ENCODE measurements at regions not wholly inside any gene's neighbourhood (a gene's known extent, or its start where the extent isn't known, plus 50 kb on each side); places are given as distances from the start of the nearest gene placed in this dataset.

GRCh38 chr4:114226968-114227760 lies 247.7 kb upstream of the ARSJ start:
- H3K4me3 ChIP-seq (ENCODE audit: low read depth, low read length): no peak overlapping the region
- DNase-seq (ENCODE audit: low read depth): no peak
- TF ChIP-seq, protein P1, sequence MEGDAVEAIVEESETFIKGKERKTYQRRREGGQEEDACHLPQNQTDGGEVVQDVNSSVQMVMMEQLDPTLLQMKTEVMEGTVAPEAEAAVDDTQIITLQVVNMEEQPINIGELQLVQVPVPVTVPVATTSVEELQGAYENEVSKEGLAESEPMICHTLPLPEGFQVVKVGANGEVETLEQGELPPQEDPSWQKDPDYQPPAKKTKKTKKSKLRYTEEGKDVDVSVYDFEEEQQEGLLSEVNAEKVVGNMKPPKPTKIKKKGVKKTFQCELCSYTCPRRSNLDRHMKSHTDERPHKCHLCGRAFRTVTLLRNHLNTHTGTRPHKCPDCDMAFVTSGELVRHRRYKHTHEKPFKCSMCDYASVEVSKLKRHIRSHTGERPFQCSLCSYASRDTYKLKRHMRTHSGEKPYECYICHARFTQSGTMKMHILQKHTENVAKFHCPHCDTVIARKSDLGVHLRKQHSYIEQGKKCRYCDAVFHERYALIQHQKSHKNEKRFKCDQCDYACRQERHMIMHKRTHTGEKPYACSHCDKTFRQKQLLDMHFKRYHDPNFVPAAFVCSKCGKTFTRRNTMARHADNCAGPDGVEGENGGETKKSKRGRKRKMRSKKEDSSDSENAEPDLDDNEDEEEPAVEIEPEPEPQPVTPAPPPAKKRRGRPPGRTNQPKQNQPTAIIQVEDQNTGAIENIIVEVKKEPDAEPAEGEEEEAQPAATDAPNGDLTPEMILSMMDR (IDR thresholded peaks at IDR 0.05; ENCODE audit: low read depth, low read length, missing control alignments): no peak

DNA sequence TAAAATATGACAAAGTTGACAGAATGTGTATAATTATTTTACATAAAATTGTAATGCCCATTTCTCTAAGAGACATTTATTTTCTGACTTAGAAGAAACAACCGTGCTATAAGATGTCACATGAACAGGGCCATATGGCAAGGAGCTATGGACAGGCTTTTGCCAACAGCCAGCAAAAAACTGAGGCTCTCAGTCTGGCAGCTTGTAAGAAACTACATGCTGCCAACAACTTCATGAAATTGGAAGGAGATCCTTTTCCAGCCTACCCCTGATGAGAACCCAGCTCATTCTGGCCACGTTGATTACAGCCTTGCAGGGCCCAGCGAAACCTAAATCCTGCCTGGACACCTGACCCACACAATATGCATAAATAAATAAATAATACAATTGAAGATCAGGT lies 250.3 kb upstream of the ARSJ start:
- H3K4me3 ChIP-seq (ENCODE audit: low read depth, low read length): no peak overlapping the region
- TF ChIP-seq, protein P1 (IDR thresholded peaks at IDR 0.05; ENCODE audit: low read depth, low read length, missing control alignments): no peak
- DNase-seq (ENCODE audit: low read depth): no peak

DNA sequence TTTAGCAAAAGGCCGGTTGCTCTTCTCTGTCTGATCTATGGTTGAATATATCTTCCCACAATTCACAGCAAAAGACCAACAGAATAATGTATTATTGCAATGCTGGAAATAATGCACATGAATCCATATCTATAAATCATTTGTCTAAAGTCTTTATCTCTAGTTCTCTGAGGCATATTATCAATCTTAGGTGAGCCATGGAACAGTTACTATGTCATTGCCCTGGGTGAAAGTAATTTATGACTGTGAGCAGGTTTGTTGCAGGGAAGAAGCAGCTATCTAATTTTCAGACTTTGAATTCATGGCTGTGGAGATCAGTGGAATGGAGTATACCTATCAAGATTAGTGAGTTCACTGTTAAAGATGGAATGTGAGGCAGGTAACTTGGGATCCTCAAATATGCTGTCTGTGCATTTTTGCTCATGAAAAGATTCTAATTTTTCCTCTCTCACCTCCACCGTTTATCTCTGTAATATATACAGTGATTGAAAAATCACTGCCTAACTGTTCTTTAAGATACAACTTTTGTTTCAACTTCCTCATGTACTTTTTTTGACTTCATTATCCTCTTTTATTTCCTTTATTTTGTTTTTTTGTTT lies 256.8 kb upstream of the ARSJ start:
- no peak overlapping the region for H3K4me3 ChIP-seq (ENCODE audit: low read depth, low read length)
- TF ChIP-seq, protein P1 (IDR thresholded peaks at IDR 0.05; ENCODE audit: low read depth, low read length, missing control alignments): no peak
- DNase-seq (ENCODE audit: low read depth): no peak

GRCh38 chr4:114237997-114238396 lies 258.6 kb upstream of the ARSJ start:
- TF ChIP-seq, protein P1 (IDR thresholded peaks at IDR 0.05; ENCODE audit: low read depth, low read length, missing control alignments): no peak
- no peak overlapping the region for H3K4me3 ChIP-seq (ENCODE audit: low read depth, low read length)
- DNase-seq (ENCODE audit: low read depth): no peak

- DNase-seq (ENCODE audit: low read depth): no peak
- H3K4me3 ChIP-seq (ENCODE audit: low read depth, low read length): no peak overlapping the region
- TF ChIP-seq, protein P1 (IDR thresholded peaks at IDR 0.05; ENCODE audit: low read depth, low read length, missing control alignments): no peak
These were observed 270.1 kb upstream of the ARSJ start for GRCh38 chr4:114249561-114249960.

- no peak for DNase-seq (ENCODE audit: low read depth)
- TF ChIP-seq, protein P1 (IDR thresholded peaks at IDR 0.05; ENCODE audit: low read depth, low read length, missing control alignments): no peak
- no peak overlapping the region for H3K4me3 ChIP-seq (ENCODE audit: low read depth, low read length)
These were observed 270.5 kb upstream of the ARSJ start for GRCh38 chr4:114249976-114250375.
